Adipocyte (in vitro differentiated cells): ENCODE measurements at regions not wholly inside any gene's neighbourhood (a gene's known extent, or its start where the extent isn't known, plus 50 kb on each side); places are given as distances from the start of the nearest gene placed in this dataset.

ENCODE experiments used
- DNase-seq: peaks from one replicate; pipeline ENCODE4 v3.0.0-alpha.2; 2015; ENCODE audit warnings: low read depth
- H3K27me3 ChIP-seq: replicated peaks from 2 replicates; pipeline ENCODE4 v1.7.0; 2013; ENCODE audit warnings: mild to moderate bottlenecking, low read length, moderate library complexity; ENCODE audit not compliant: control insufficient read depth, insufficient read depth
- H3K36me3 ChIP-seq: 2 replicates; pipeline ENCODE4 v1.7.0; 2013; ENCODE audit warnings: low read length, mild to moderate bottlenecking, moderate library complexity; ENCODE audit not compliant: control insufficient read depth, insufficient read depth, severe bottlenecking
- H3K4me1 ChIP-seq: 2 replicates; pipeline ENCODE4 v1.7.0; 2013; ENCODE audit warnings: mild to moderate bottlenecking, low read length, moderate library complexity; ENCODE audit not compliant: control insufficient read depth, insufficient read depth
- H3K4me3 ChIP-seq: 2 replicates; pipeline ENCODE4 v1.7.0; 2013; ENCODE audit warnings: mild to moderate bottlenecking, low read length, moderate library complexity
- H3K9ac ChIP-seq: 2 replicates; pipeline ENCODE4 v1.7.0; 2013; ENCODE audit warnings: mild to moderate bottlenecking, low read length, moderate library complexity
- H3K9me3 ChIP-seq: 2 replicates; pipeline ENCODE4 v1.7.0; 2013; ENCODE audit warnings: mild to moderate bottlenecking, low read length, moderate library complexity; ENCODE audit not compliant: control insufficient read depth

- no peak for DNase-seq
- peaks cover 14% of the 10 kb centered on the region for H3K27me3 ChIP-seq
- no peaks in the 10 kb centered on the region for H3K36me3 ChIP-seq
- no peak overlapping the region for H3K4me3 ChIP-seq
- no peaks in the 10 kb centered on the region for H3K9me3 ChIP-seq
- H3K4me1 ChIP-seq: no peaks in the 10 kb centered on the region
- no peak overlapping the region for H3K9ac ChIP-seq
Measured at GRCh38 chr3:62982795-62983455, 107.7 kb upstream of the CADPS start.

GRCh38 chr3:62986061-62986460 lies 110.8 kb upstream of the CADPS start:
- Histone ChIP-seq H3K9ac (no peak overlapping the region), H3K27me3 (peaks cover 10% of the 10 kb centered on the region), H3K36me3 (no peaks in the 10 kb centered on the region), H3K9me3 (no peaks in the 10 kb centered on the region), H3K4me1 (no peaks in the 10 kb centered on the region), H3K4me3 (no peak overlapping the region)
- no peak for DNase-seq

GRCh38 chr3:62987721-62988120 lies 112.5 kb upstream of the CADPS start:
- no peak overlapping the region for H3K9ac ChIP-seq
- H3K9me3 ChIP-seq: no peaks in the 10 kb centered on the region
- no peak overlapping the region for H3K4me3 ChIP-seq
- no peaks in the 10 kb centered on the region for H3K4me1 ChIP-seq
- DNase-seq: no peak
- H3K27me3 ChIP-seq: no peaks in the 10 kb centered on the region
- no peaks in the 10 kb centered on the region for H3K36me3 ChIP-seq

GRCh38 chr3:62990704-62991413 lies 115.6 kb upstream of the CADPS start:
- H3K9me3 ChIP-seq: no peaks in the 10 kb centered on the region
- no peaks in the 10 kb centered on the region for H3K27me3 ChIP-seq
- H3K4me1 ChIP-seq: no peaks in the 10 kb centered on the region
- H3K4me3 ChIP-seq: no peak overlapping the region
- H3K9ac ChIP-seq: no peak overlapping the region
- no peak for DNase-seq
- no peaks in the 10 kb centered on the region for H3K36me3 ChIP-seq

GRCh38 chr3:62992520-62992919 lies 117.3 kb upstream of the CADPS start:
- DNase-seq: no peak
- Histone ChIP-seq H3K4me3 (no peak overlapping the region), H3K36me3 (no peaks in the 10 kb centered on the region), H3K9ac (no peak overlapping the region), H3K27me3 (no peaks in the 10 kb centered on the region), H3K9me3 (no peaks in the 10 kb centered on the region), H3K4me1 (no peaks in the 10 kb centered on the region)

GRCh38 chr3:62995119-62995518 lies 119.9 kb upstream of the CADPS start:
- H3K9ac ChIP-seq: no peak overlapping the region
- no peaks in the 10 kb centered on the region for H3K36me3 ChIP-seq
- H3K4me1 ChIP-seq: no peaks in the 10 kb centered on the region
- H3K4me3 ChIP-seq: no peak overlapping the region
- no peaks in the 10 kb centered on the region for H3K27me3 ChIP-seq
- H3K9me3 ChIP-seq: no peaks in the 10 kb centered on the region
- DNase-seq: no peak

GRCh38 chr3:62995530-62995929 lies 120.3 kb upstream of the CADPS start:
- Histone ChIP-seq H3K4me3 (no peak overlapping the region), H3K9ac (no peak overlapping the region), H3K4me1 (no peaks in the 10 kb centered on the region), H3K27me3 (no peaks in the 10 kb centered on the region), H3K9me3 (no peaks in the 10 kb centered on the region), H3K36me3 (no peaks in the 10 kb centered on the region)
- DNase-seq: no peak

- Histone ChIP-seq H3K4me1 (no peaks in the 10 kb centered on the region), H3K9ac (no peak overlapping the region), H3K9me3 (peaks cover under 1% of the 10 kb centered on the region), H3K27me3 (no peaks in the 10 kb centered on the region), H3K36me3 (no peaks in the 10 kb centered on the region), H3K4me3 (no peak overlapping the region)
- DNase-seq: no peak
Measured at GRCh38 chr3:62997369-62997768, 122.2 kb upstream of the CADPS start.

GRCh38 chr3:62999158-62999557 lies 123.9 kb upstream of the CADPS start:
- no peak for DNase-seq
- H3K4me1 ChIP-seq: no peaks in the 10 kb centered on the region
- H3K9ac ChIP-seq: no peak overlapping the region
- H3K9me3 ChIP-seq: peaks cover 13% of the 10 kb centered on the region
- no peaks in the 10 kb centered on the region for H3K36me3 ChIP-seq
- no peaks in the 10 kb centered on the region for H3K27me3 ChIP-seq
- H3K4me3 ChIP-seq: no peak overlapping the region

- H3K9ac ChIP-seq: no peak overlapping the region
- DNase-seq: no peak
- H3K4me3 ChIP-seq: no peak overlapping the region
- H3K36me3 ChIP-seq: no peaks in the 10 kb centered on the region
- H3K9me3 ChIP-seq: peaks cover 13% of the 10 kb centered on the region
- no peaks in the 10 kb centered on the region for H3K4me1 ChIP-seq
- no peaks in the 10 kb centered on the region for H3K27me3 ChIP-seq
Measured at GRCh38 chr3:62999791-63000190, 124.6 kb upstream of the CADPS start.

- Histone ChIP-seq H3K4me1 (no peaks in the 10 kb centered on the region), H3K27me3 (no peaks in the 10 kb centered on the region), H3K4me3 (no peak overlapping the region), H3K9me3 (peaks cover 13% of the 10 kb centered on the region), H3K36me3 (no peaks in the 10 kb centered on the region), H3K9ac (no peak overlapping the region)
- no peak for DNase-seq
Measured at GRCh38 chr3:63004448-63004847, 129.2 kb upstream of the CADPS start.
